Activated CD8-positive, alpha-beta T cell treated with anti-CD3 and anti-CD28 coated beads, Interleukin-2, amount 10 ng/mL, durations not matched to agents 7 days and 5 days (primary cell): ENCODE measurements at regions not wholly inside any gene's neighbourhood (a gene's known extent, or its start where the extent isn't known, plus 50 kb on each side); places are given as distances from the start of the nearest gene placed in this dataset.

ENCODE experiments used
- ATAC-seq: fragments of 150-1000 bp; cut with Tn5 transposase; one replicate; pipeline ENCODE4 v1.10.0; 2021; ENCODE audit warnings: moderate library complexity
- CTCF ChIA-PET: fragments of 350-600 bp; sonication (Branson Sonifier 250); formaldehyde crosslinking; loops from one replicate; lab custom pipeline; 2021; ENCODE audit warnings: antibody characterized with exemption; lab: Charles Lee
- POLR2A ChIA-PET: fragments of 350-600 bp; sonication (Branson Sonifier 250); formaldehyde crosslinking; loops from one replicate; lab custom pipeline; 2021; ENCODE audit warnings: antibody characterized with exemption; lab: Charles Lee
- DNase-seq: peaks from one replicate; pipeline ENCODE4 v3.0.0-alpha.2; 2020
- H3K27ac Mint-ChIP-seq: one replicate; pipeline ENCODE4 v1.8.0; 2021; ENCODE audit warnings: mild to moderate bottlenecking, mixed read lengths
- H3K27me3 Mint-ChIP-seq: one replicate; pipeline ENCODE4 v1.8.0; 2021; ENCODE audit warnings: low read depth, mixed read lengths
- H3K36me3 Mint-ChIP-seq: one replicate; pipeline ENCODE4 v1.8.0; 2021; ENCODE audit warnings: low read depth, mixed read lengths
- H3K4me1 Mint-ChIP-seq: one replicate; pipeline ENCODE4 v1.8.0; 2021; ENCODE audit warnings: low read depth, mixed read lengths
- H3K4me3 Mint-ChIP-seq: one replicate; pipeline ENCODE4 v1.8.0; 2021; ENCODE audit warnings: mild to moderate bottlenecking, mixed read lengths
- H3K9me3 Mint-ChIP-seq: one replicate; pipeline ENCODE4 v1.8.0; 2022; ENCODE audit warnings: mixed read lengths; ENCODE audit not compliant: insufficient read depth

DNA sequence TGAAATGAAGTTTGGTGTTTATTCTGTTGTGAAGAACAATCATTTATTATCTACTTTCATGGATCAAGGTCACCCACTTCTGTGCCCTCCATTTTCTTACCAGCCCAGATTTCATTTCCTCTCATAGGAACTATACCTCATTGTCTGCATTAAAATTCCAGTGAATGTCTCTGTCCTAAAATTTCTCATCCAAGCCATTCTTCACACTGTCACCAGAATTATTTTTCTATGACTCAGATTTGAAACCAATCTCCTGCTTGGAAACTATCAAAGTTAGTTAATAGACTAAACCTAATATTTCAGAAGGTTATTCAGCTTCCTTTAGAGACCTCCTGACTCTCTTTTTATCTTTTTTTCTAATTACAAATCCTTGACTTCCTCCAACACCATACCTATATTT is 364.1 kb upstream of the CBLB start:
- POLR2A ChIA-PET = no interaction called here
- CTCF ChIA-PET = no interaction called here
- Mint-ChIP-seq H3K9me3 (peaks cover 24% of the 10 kb centered on the region), H3K36me3 (peaks cover 47% of the 10 kb centered on the region), H3K4me1 (peaks cover 41% of the 10 kb centered on the region), H3K4me3 (no peak overlapping the region), H3K27ac (no peak overlapping the region), H3K27me3 (no peaks in the 10 kb centered on the region)
- DNase-seq (no peak), ATAC-seq (no peak)

DNA sequence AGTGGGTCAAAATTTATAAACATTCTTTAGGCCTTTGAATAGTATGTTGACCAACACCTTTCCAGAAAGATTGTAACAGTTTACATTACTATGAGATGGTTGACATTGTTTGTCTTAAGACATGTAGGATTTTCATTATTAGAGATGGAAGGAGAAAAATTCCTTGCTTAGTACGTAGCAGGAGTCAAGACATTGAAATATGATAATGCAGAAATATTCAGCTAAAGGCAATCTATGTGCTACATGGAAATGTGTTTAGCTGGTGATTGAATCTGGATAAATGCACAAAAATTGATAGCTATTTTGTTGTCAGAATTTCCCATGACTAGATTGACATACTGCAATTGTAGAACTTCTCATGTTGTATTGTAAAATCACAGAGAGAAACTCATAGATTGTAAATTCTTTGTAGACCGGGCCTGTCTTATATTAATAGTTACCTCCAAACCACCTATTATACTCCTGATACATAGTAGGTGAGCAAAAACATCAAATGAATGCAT is 370.4 kb upstream of the CBLB start:
- no peaks in the 10 kb centered on the region for H3K4me1 Mint-ChIP-seq
- DNase-seq (no peak), ATAC-seq (no peak)
- no peak overlapping the region for H3K27ac Mint-ChIP-seq
- no peak overlapping the region for H3K4me3 Mint-ChIP-seq
- H3K36me3 Mint-ChIP-seq = peaks cover 17% of the 10 kb centered on the region
- ChIA-PET POLR2A (no interaction called here), CTCF (no interaction called here)
- peaks cover 11% of the 10 kb centered on the region for H3K9me3 Mint-ChIP-seq
- H3K27me3 Mint-ChIP-seq = no peaks in the 10 kb centered on the region

DNA sequence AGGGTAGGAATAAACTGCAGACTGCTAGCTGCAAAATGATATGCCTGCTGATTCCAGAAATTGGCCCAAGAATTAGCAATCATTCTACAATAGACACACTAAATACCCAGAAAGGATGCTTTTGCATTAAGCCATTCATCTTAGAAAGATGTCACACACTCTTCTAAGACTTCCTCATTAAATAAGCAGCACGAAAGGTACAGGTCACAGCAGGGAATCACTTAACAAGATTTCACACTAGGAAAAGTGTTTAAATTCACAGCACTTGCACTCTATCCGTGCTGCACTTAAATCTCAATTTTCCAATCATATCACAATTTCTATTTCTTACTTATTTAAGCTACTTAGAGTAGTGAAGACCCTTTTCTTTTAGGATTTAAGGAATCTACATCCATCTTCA is 372.8 kb upstream of the CBLB start:
- ATAC-seq (no peak), DNase-seq (no peak)
- H3K27me3 Mint-ChIP-seq = no peaks in the 10 kb centered on the region
- H3K27ac Mint-ChIP-seq = no peak overlapping the region
- peaks cover 11% of the 10 kb centered on the region for H3K9me3 Mint-ChIP-seq
- no peak overlapping the region for H3K4me3 Mint-ChIP-seq
- CTCF ChIA-PET = interaction anchor here (1.4 kb wide), 1 partner anchor 11 kb away, joined by 3 read pairs; no protein-coding TSS in a partner anchor
- H3K4me1 Mint-ChIP-seq = no peaks in the 10 kb centered on the region
- peaks cover 12% of the 10 kb centered on the region for H3K36me3 Mint-ChIP-seq
- POLR2A ChIA-PET = no interaction called here

- H3K4me3 Mint-ChIP-seq = no peak overlapping the region
- no peak for DNase-seq
- ChIA-PET CTCF (no interaction called here), POLR2A (no interaction called here)
- no peak overlapping the region for H3K27ac Mint-ChIP-seq
- H3K4me1 Mint-ChIP-seq = peaks cover under 1% of the 10 kb centered on the region
- H3K9me3 Mint-ChIP-seq = peaks cover 12% of the 10 kb centered on the region
- no peaks in the 10 kb centered on the region for H3K27me3 Mint-ChIP-seq
- ATAC-seq = no peak
- H3K36me3 Mint-ChIP-seq = peaks cover 7% of the 10 kb centered on the region
These were observed 374.0 kb upstream of the CBLB start for GRCh38 chr3:106242781-106243180.

DNA sequence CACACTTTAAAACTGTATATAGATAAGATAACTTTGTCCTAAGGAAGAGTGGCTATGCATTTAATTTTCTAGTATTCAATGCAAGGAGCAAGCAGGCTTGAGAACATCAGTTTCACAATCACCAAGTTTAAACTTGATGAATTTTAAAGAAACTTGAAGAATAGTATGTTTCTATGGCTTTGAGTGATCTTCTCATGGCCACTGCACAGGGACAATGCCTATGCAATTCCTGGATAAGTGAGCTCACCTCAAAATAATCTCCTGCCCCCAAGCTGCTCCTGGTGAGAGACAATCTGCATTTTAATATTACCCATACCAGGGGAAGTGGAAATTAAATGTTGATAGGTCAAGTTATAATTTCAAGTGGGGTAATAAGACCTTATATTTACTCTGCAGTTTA is 376.6 kb upstream of the CBLB start:
- Mint-ChIP-seq H3K27ac (no peak overlapping the region), H3K9me3 (peaks cover 14% of the 10 kb centered on the region), H3K4me1 (peaks cover 14% of the 10 kb centered on the region), H3K27me3 (no peaks in the 10 kb centered on the region), H3K36me3 (peaks cover 12% of the 10 kb centered on the region), H3K4me3 (no peak overlapping the region)
- ChIA-PET POLR2A (no interaction called here), CTCF (no interaction called here)
- ATAC-seq = no peak
- no peak for DNase-seq

DNA sequence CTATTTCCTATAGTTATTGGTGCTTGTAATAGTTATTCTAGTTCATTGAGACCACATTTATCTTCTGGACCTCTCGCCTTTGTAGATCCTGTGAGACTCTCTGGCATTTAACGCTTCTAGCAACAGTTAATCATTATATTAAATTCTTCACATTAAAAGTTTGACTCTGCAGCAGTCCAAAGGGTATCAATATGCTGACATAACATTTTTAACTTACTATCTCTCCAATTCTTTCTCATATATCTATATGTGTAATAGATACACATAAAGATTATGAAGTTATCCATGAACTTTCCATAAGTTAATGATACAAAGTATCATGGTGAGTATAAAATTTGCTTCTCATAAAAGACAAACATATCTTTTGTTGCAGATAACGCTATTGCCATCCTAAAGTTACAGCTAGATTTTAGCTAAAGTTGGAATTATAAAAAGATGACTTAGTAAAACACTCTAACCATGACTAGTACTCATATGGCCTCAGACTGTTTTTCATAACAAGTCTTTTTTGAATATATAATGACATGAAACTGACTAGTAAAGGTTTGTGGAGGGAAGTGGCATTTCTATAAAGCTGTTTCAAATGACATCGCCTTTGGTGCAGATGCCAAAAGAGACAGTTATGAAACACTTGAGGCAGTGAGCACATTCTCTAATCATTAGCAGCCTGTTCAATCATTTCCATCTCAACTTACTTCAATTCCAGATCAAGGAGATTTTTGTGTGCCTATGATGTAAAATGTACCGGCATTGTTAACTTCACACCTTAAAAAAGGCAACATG is 379.3 kb upstream of the CBLB start:
- Mint-ChIP-seq H3K9me3 (peaks cover 31% of the 10 kb centered on the region), H3K36me3 (peaks cover 25% of the 10 kb centered on the region), H3K4me1 (peaks cover 14% of the 10 kb centered on the region), H3K4me3 (no peak overlapping the region), H3K27ac (peak overlapping the region; percentile 70), H3K27me3 (no peaks in the 10 kb centered on the region)
- no peak for ATAC-seq
- ChIA-PET CTCF (no interaction called here), POLR2A (no interaction called here)
- DNase-seq = no peak

DNA sequence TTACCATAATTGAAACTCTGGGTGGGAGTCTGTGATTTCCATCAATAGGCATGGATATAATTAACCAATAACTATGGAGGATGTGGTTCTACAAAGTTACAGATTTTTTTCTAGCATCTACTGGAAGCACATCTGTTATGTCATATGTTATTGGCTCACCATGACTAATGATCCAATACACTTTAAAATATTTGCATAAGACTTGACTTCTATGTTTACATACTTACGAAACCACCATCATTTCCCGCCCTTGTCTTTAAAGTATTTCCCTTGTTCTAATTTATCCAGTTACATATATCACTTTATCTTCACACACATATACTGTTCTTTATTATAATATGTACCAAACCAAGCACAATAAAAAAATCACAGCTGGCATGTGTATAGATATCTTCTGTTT is 380.3 kb upstream of the CBLB start:
- Mint-ChIP-seq H3K36me3 (peaks cover 25% of the 10 kb centered on the region), H3K27me3 (no peaks in the 10 kb centered on the region), H3K9me3 (peaks cover 31% of the 10 kb centered on the region), H3K4me1 (peaks cover 14% of the 10 kb centered on the region), H3K4me3 (no peak overlapping the region), H3K27ac (no peak overlapping the region)
- POLR2A ChIA-PET = no interaction called here
- CTCF ChIA-PET = no interaction called here
- no peak for ATAC-seq
- DNase-seq = no peak

- peaks cover 28% of the 10 kb centered on the region for H3K36me3 Mint-ChIP-seq
- peaks cover 14% of the 10 kb centered on the region for H3K4me1 Mint-ChIP-seq
- DNase-seq (no peak), ATAC-seq (no peak)
- no peaks in the 10 kb centered on the region for H3K27me3 Mint-ChIP-seq
- no peak overlapping the region for H3K4me3 Mint-ChIP-seq
- no peak overlapping the region for H3K27ac Mint-ChIP-seq
- peaks cover 37% of the 10 kb centered on the region for H3K9me3 Mint-ChIP-seq
- POLR2A ChIA-PET = no interaction called here
- CTCF ChIA-PET = interaction anchor here (0.8 kb wide), 1 partner anchor 67 kb away, joined by 3 read pairs; no protein-coding TSS in a partner anchor
These were observed 381.2 kb upstream of the CBLB start for GRCh38 chr3:106249981-106250380.

- Mint-ChIP-seq H3K4me1 (peaks cover 14% of the 10 kb centered on the region), H3K27ac (no peak overlapping the region), H3K27me3 (no peaks in the 10 kb centered on the region), H3K36me3 (peaks cover 26% of the 10 kb centered on the region), H3K9me3 (peaks cover 40% of the 10 kb centered on the region), H3K4me3 (no peak overlapping the region)
- ChIA-PET CTCF (no interaction called here), POLR2A (no interaction called here)
- ATAC-seq = no peak
- no peak for DNase-seq
These were observed 382.5 kb upstream of the CBLB start for GRCh38 chr3:106251160-106251892.

DNA sequence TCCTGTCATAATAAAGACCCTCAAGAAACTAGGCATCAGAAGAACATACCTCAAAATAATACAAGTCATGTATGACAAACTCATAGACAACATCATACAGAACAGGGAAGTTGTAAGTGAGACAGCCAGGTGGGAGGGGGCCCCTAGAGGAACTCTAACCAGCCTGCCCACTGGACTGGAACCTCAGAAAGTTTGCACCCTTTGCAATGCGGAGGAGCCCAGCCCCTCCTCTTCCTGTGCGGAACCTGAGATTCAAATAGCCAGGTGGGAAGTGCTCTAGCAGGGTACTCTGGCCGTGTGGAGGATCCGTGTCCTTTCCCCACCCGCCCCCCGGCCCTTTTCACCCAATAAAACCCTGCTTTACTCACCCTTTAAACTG is 387.0 kb upstream of the CBLB start:
- no peak for DNase-seq
- ChIA-PET POLR2A (no interaction called here), CTCF (no interaction called here)
- H3K9me3 Mint-ChIP-seq = peaks cover 22% of the 10 kb centered on the region
- H3K4me1 Mint-ChIP-seq = no peaks in the 10 kb centered on the region
- H3K27ac Mint-ChIP-seq = no peak overlapping the region
- no peaks in the 10 kb centered on the region for H3K27me3 Mint-ChIP-seq
- no peak for ATAC-seq
- H3K36me3 Mint-ChIP-seq = peaks cover 16% of the 10 kb centered on the region
- H3K4me3 Mint-ChIP-seq = no peak overlapping the region

DNA sequence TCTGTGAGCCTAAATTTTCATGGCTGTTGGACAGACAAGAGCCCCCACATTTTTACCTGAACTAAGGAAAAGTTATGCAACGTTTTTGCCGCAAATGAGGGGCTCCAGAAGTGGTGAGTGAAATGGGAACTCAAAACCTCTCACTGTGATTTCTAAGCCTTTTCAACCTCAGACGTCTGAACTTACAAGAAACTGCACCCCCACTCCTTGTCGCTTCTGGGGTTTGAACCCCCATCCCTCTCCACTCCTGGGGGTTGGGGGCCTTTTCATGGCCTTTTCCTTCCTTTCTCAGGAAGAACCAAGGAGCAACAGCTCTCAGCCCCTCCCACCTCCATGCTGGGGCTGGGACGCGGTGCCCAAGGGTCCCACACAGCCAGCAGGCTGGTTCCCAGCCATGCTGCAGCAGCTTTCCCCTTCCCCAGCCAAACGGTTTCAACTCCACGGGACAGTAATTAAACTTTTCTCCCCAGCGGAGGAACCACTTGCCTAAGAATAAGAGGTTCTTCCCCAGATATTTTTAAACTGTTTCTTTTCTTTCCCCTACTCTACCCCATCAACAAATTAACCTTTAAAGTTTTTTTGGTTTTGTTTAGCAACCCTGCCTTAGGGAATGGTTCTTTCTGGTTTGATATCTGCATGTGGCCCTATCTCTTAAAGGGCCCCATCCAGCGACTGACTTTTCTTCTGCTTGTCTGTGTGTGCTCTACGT is 387.6 kb upstream of the CBLB start:
- H3K27me3 Mint-ChIP-seq = no peaks in the 10 kb centered on the region
- H3K4me1 Mint-ChIP-seq = no peaks in the 10 kb centered on the region
- H3K9me3 Mint-ChIP-seq = peaks cover 19% of the 10 kb centered on the region
- no peak overlapping the region for H3K27ac Mint-ChIP-seq
- H3K36me3 Mint-ChIP-seq = peaks cover 10% of the 10 kb centered on the region
- DNase-seq (no peak), ATAC-seq (no peak)
- H3K4me3 Mint-ChIP-seq = no peak overlapping the region
- CTCF ChIA-PET = no interaction called here
- POLR2A ChIA-PET = no interaction called here

DNA sequence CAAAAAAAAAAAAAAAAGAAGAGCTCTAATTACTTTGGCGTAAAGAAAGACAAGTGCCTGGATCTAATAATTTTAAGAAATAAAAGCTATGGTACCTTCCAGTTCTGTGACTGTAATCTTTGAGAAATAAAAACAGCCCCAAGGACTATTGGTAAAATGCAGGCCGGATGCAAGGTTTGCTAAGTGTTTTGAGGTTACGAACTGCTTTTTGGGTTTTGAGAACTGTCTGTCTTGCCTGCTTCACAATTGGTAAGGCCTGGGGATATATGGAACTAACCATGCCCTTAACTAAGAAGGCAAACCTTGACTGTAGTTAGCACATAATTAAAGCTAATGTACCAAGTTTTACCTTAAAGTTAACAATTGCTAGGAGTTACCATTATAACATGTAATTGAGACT is 388.4 kb upstream of the CBLB start:
- Mint-ChIP-seq H3K27ac (no peak overlapping the region), H3K4me3 (no peak overlapping the region), H3K9me3 (peaks cover 15% of the 10 kb centered on the region), H3K4me1 (no peaks in the 10 kb centered on the region), H3K36me3 (peaks cover 6% of the 10 kb centered on the region), H3K27me3 (no peaks in the 10 kb centered on the region)
- ChIA-PET POLR2A (interaction anchor here (0.6 kb wide), 1 partner anchor 307 kb away, joined by 3 read pairs; no protein-coding TSS in a partner anchor), CTCF (no interaction called here)
- DNase-seq = no peak
- no peak for ATAC-seq
